IMR-90 (cell line): ENCODE measurements at regions not wholly inside any gene's neighbourhood (a gene's known extent, or its start where the extent isn't known, plus 50 kb on each side); places are given as distances from the start of the nearest gene placed in this dataset.

Experiments used
- ATAC-seq: fragments of 200-7000 bp; cut with Tn5 transposase; 2 replicates; pipeline ENCODE4 v1.9.1; 2020; ENCODE audit warnings: low read depth, mild to moderate bottlenecking, moderate library complexity
- BruUV-seq: library from RNA; stranded (reverse); fragments of 400-500 nt; replicated peaks from 2 replicates; lab custom pipeline; 2021; lab: Mats Ljungman, UMichigan
- CTCF ChIA-PET: fragments of 300-600 bp; formaldehyde crosslinking; extraction: SDS; loops from one replicate; lab custom pipeline; 2021; ENCODE audit warnings: antibody characterized with exemption; lab: Yijun Ruan, JAX
- POLR2A ChIA-PET: fragments of 300-600 bp; sonication (Branson Sonifier 250); formaldehyde crosslinking; loops from one replicate; lab custom pipeline; 2022; ENCODE audit warnings: antibody characterized with exemption; ENCODE audit not compliant: unreplicated experiment; lab: Charles Lee
- DNase-seq: peaks from one replicate; pipeline ENCODE4 v3.0.0; 2013
- H2AFZ ChIP-seq: replicated peaks from 2 replicates; pipeline ENCODE3; 2013; ENCODE audit warnings: low read length, mild to moderate bottlenecking; ENCODE audit not compliant: poor library complexity
- H2AK5ac ChIP-seq: 2 replicates; pipeline ENCODE4 v1.6.1; 2013; ENCODE audit warnings: low read depth, low read length, inconsistent platforms
- H2AK9ac ChIP-seq: replicated peaks from 2 replicates; pipeline ENCODE3; 2013; ENCODE audit warnings: mild to moderate bottlenecking, low read depth, low read length, moderate library complexity; ENCODE audit not compliant: poor library complexity
- H2BK120ac ChIP-seq: 2 replicates; pipeline ENCODE4 v1.6.1; 2013; ENCODE audit warnings: low read depth, low read length, inconsistent platforms
- H2BK15ac ChIP-seq: 3 replicates; pipeline ENCODE4 v1.6.1; 2013; ENCODE audit warnings: low read depth, low read length, inconsistent platforms
- H2BK20ac ChIP-seq: 2 replicates; pipeline ENCODE4 v1.6.1; 2013; ENCODE audit warnings: low read depth, mild to moderate bottlenecking, inconsistent platforms, low read length, moderate library complexity
- H2BK5ac ChIP-seq: 2 replicates; pipeline ENCODE4 v1.6.1; 2013; ENCODE audit warnings: mild to moderate bottlenecking, low read depth, low read length, inconsistent platforms; ENCODE audit not compliant: poor library complexity, severe bottlenecking
- H3K14ac ChIP-seq: replicated peaks from 2 replicates; pipeline ENCODE4 v1.6.1; 2013; ENCODE audit warnings: low read depth, low read length, inconsistent platforms
- H3K18ac ChIP-seq: 2 replicates; pipeline ENCODE4 v1.6.1; 2013; ENCODE audit warnings: low read depth, low read length, control low read depth
- H3K23ac ChIP-seq: 2 replicates; pipeline ENCODE4 v1.6.1; 2013; ENCODE audit warnings: low read depth, low read length, inconsistent platforms
- H3K27ac ChIP-seq: 2 replicates; pipeline ENCODE4 v1.5.1; 2013; ENCODE audit warnings: mild to moderate bottlenecking, control low read depth, low read length; ENCODE audit not compliant: insufficient read depth
- H3K27me3 ChIP-seq: 2 replicates; pipeline ENCODE4 v1.6.1; 2013; ENCODE audit warnings: low read length; ENCODE audit not compliant: control insufficient read depth, insufficient read depth
- H3K36me3 ChIP-seq: 2 replicates; pipeline ENCODE4 v1.6.1; 2013; ENCODE audit warnings: low read length, mixed read lengths; ENCODE audit not compliant: control insufficient read depth, insufficient read depth
- H3K4ac ChIP-seq: 2 replicates; pipeline ENCODE4 v1.6.1; 2013; ENCODE audit warnings: low read depth, low read length, inconsistent platforms
- H3K4me1 ChIP-seq: 2 replicates; pipeline ENCODE4 v1.6.1; 2013; ENCODE audit warnings: low read length, mixed read lengths; ENCODE audit not compliant: control insufficient read depth, insufficient read depth
- H3K4me2 ChIP-seq: 2 replicates; pipeline ENCODE4 v1.6.1; 2013; ENCODE audit warnings: low read depth, mild to moderate bottlenecking, control low read depth, low read length, moderate library complexity
- H3K4me3 ChIP-seq: 2 replicates; pipeline ENCODE4 v1.5.1; 2013; ENCODE audit warnings: low read depth, mild to moderate bottlenecking, control low read depth, low read length, moderate library complexity; ENCODE audit not compliant: insufficient read depth
- H3K56ac ChIP-seq: 2 replicates; pipeline ENCODE4 v1.6.1; 2013; ENCODE audit warnings: low read length, inconsistent platforms; ENCODE audit not compliant: insufficient read depth; ENCODE audit errors: extremely low read depth
- H3K79me1 ChIP-seq, 2 experiments: 2 replicates each; pipeline ENCODE4 v1.6.1; 2013; ENCODE audit warnings: low read length in 2 of 2, inconsistent platforms in 1 of 2, low read depth in 1 of 2
- H3K9ac ChIP-seq: 2 replicates; pipeline ENCODE4 v1.6.1; 2013; ENCODE audit warnings: low read depth, low read length, control low read depth
- H3K9me1 ChIP-seq: 2 replicates; pipeline ENCODE4 v1.6.1; 2013; ENCODE audit warnings: low read length, inconsistent platforms; ENCODE audit not compliant: insufficient read depth
- H3K9me3 ChIP-seq: 2 replicates; pipeline ENCODE4 v1.6.1; 2013; ENCODE audit warnings: low read length; ENCODE audit not compliant: control insufficient read depth, insufficient read depth
- H4K20me1 ChIP-seq: 2 replicates; pipeline ENCODE4 v1.6.1; 2013; ENCODE audit warnings: low read length, inconsistent platforms; ENCODE audit not compliant: insufficient read depth
- H4K5ac ChIP-seq: 2 replicates; pipeline ENCODE4 v1.6.1; 2013; ENCODE audit warnings: mild to moderate bottlenecking, low read depth, low read length, control low read depth
- H4K8ac ChIP-seq, 2 experiments: 2 replicates each; pipeline ENCODE4 v1.6.1; 2013; ENCODE audit warnings: low read depth in 2 of 2, low read length in 2 of 2, control low read depth in 1 of 2, inconsistent platforms in 1 of 2
- H4K91ac ChIP-seq: 2 replicates; pipeline ENCODE4 v1.6.1; 2013; ENCODE audit warnings: low read depth, low read length, inconsistent platforms; ENCODE audit not compliant: insufficient read depth
- CEBPB ChIP-seq: IDR thresholded peaks from 2 replicates; pipeline ENCODE4 v1.6.1; 2012; ENCODE audit warnings: low read depth, low read length, improper control_type of control experiment
- MAFK ChIP-seq: IDR thresholded peaks from 2 replicates; pipeline ENCODE4 v1.6.1; 2012; ENCODE audit warnings: low read depth, low read length, improper control_type of control experiment
- NFE2L2 ChIP-seq: fragments of 150-350 bp; IDR thresholded peaks from 2 replicates; pipeline ENCODE4 v1.6.1; 2016; ENCODE audit warnings: low read depth, mild to moderate bottlenecking, low read length
- POLR2A ChIP-seq: IDR thresholded peaks from 2 replicates; pipeline ENCODE4 v1.6.1; 2012; ENCODE audit warnings: mild to moderate bottlenecking, low read depth, low read length
- WGBS, 2 experiments: methylation state at CpG; one replicate each; pipeline versions ENCODE4 v1.1.5 to v1.1.7; 2013; ENCODE audit warnings: missing lambda C conversion rate in 2 of 2; ENCODE audit not compliant: insufficient read length in 1 of 2; ENCODE audit errors: extremely low coverage in 2 of 2; 5-methylcytosine and 5-hydroxymethylcytosine counted together
- dilution Hi-C: fragments of 300-500 bp; cut with HindIII; formaldehyde crosslinking; loops from one replicate; pipeline ENCODE4 v1.14.3; 2018; ENCODE audit warnings: low sequenced_read_pairs; ENCODE audit not compliant: unreplicated experiment
- in situ Hi-C: fragments of 300-500 bp; cut with MboI; formaldehyde crosslinking; loops from 3 replicates; pipeline ENCODE4 v1.14.3; 2019; ENCODE audit warnings: low sequenced_read_pairs, inconsistent platforms, mixed read lengths
- intact Hi-C: fragments of 100-400 bp; cut with micrococcal nuclease; formaldehyde crosslinking; loops from 2 replicates; pipeline ENCODE4 v1.10.0; 2022
- TF ChIP-seq, protein P1 (sequence below): fragments of 150-350 bp; IDR thresholded peaks from 2 replicates; pipeline ENCODE4 v1.6.1; 2016; ENCODE audit warnings: low read depth, mild to moderate bottlenecking, low read length, moderate library complexity, borderline replicate concordance

DNA sequence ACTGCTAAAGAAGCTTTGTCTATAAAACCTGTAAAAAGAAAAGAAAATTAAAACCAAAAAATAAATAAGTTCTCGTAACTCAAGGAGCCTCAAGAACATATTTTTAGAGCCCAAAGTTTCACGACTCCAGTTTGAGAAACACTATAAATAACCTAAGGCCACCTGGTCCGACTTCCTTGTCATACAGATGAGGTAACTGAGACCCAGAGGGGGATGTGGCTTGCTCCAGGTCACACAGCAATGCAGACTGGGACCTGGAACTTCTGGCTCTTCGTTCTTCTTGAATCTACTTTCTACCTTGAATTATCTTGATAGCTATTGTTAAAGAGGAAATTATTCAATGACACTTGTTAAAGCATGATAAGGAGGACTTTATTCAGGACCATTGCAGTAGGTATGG is 514.8 kb downstream of the CDK5RAP2 start:
- Histone ChIP-seq H4K5ac (no peak overlapping the region), H3K4ac (no peak overlapping the region), H3K27me3 (no peaks in the 10 kb centered on the region), H3K9me1 (no peaks in the 10 kb centered on the region), H3K4me2 (no peak overlapping the region), H3K79me1 (no peaks in the 10 kb centered on the region), H2BK5ac (no peak overlapping the region), H3K4me3 (no peak overlapping the region), H2AK9ac (no peak overlapping the region), H3K27ac (no peak overlapping the region), H4K91ac (no peak overlapping the region), H3K23ac (no peak overlapping the region), H3K18ac (no peak overlapping the region), H2AFZ (no peak overlapping the region), H3K56ac (no peak overlapping the region), H3K36me3 (no peaks in the 10 kb centered on the region), H4K20me1 (no peaks in the 10 kb centered on the region), H4K8ac (no peak overlapping the region), H2BK15ac (no peak overlapping the region), H3K14ac (no peak overlapping the region), H2AK5ac (no peak overlapping the region), H3K9me3 (peaks cover 2% of the 10 kb centered on the region; the same call in 1 of the 2 replicates), H2BK120ac (no peak overlapping the region), H3K9ac (no peak overlapping the region), H2BK20ac (no peak overlapping the region), H3K4me1 (no peaks in the 10 kb centered on the region)
- WGBS, 2 experiments = no CpG with 5 or more reads among the region's 4 CpGs
- ChIA-PET CTCF (no interaction called here), POLR2A (no interaction called here)
- dilution Hi-C loops = no loop called here
- DNase-seq (no peak), ATAC-seq (no peak)
- intact Hi-C loops = no loop called here
- BruUV-seq = no TSS peak
- TF ChIP-seq POLR2A = no peak
- TF ChIP-seq MAFK = no peak
- no peak for TF ChIP-seq NFE2L2
- no peak for TF ChIP-seq CEBPB
- TF ChIP-seq, protein P1, sequence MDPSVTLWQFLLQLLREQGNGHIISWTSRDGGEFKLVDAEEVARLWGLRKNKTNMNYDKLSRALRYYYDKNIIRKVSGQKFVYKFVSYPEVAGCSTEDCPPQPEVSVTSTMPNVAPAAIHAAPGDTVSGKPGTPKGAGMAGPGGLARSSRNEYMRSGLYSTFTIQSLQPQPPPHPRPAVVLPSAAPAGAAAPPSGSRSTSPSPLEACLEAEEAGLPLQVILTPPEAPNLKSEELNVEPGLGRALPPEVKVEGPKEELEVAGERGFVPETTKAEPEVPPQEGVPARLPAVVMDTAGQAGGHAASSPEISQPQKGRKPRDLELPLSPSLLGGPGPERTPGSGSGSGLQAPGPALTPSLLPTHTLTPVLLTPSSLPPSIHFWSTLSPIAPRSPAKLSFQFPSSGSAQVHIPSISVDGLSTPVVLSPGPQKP = no peak
- in situ Hi-C loops = no loop called here
